DOHH2 (cell line): ENCODE measurements at regions not wholly inside any gene's neighbourhood (a gene's known extent, or its start where the extent isn't known, plus 50 kb on each side); places are given as distances from the start of the nearest gene placed in this dataset.

Experiments used
- H3F3A ChIP-seq: fragments of 200-600 bp; sonication (generic), shearing (Covaris generic); 2 replicates; pipeline ENCODE4 v1.6.0; 2016; ENCODE audit warnings: antibody characterized with exemption, mild to moderate bottlenecking; ENCODE audit not compliant: control insufficient read depth, insufficient read depth
- H3K27ac ChIP-seq: fragments of 200-600 bp; sonication (generic); 2 replicates; pipeline ENCODE4 v1.5.1; 2014; ENCODE audit warnings: low read depth, mild to moderate bottlenecking, low read length, moderate library complexity
- H3K27me3 ChIP-seq: fragments of 200-600 bp; sonication (generic); 2 replicates; pipeline ENCODE4 v1.6.1; 2014; ENCODE audit warnings: mild to moderate bottlenecking, low read length, mixed read lengths; ENCODE audit not compliant: control insufficient read depth
- H3K36me3 ChIP-seq: fragments of 200-600 bp; sonication (generic); 2 replicates; pipeline ENCODE4 v1.6.1; 2014; ENCODE audit warnings: mild to moderate bottlenecking, low read length, moderate library complexity, mixed read lengths; ENCODE audit not compliant: control insufficient read depth
- H3K4me1 ChIP-seq: fragments of 200-600 bp; sonication (generic); 2 replicates; pipeline ENCODE4 v1.6.1; 2014; ENCODE audit warnings: mild to moderate bottlenecking, low read length, mixed read lengths; ENCODE audit not compliant: control insufficient read depth
- H3K4me2 ChIP-seq: fragments of 200-600 bp; sonication (generic); 2 replicates; pipeline ENCODE4 v1.6.0; 2014; ENCODE audit warnings: mild to moderate bottlenecking, low read length, moderate library complexity
- H3K4me3 ChIP-seq: fragments of 200-600 bp; sonication (generic); 2 replicates; pipeline ENCODE4 v1.5.1; 2014; ENCODE audit warnings: mild to moderate bottlenecking, low read length, mixed read lengths
- H3K79me2 ChIP-seq: fragments of 200-600 bp; sonication (generic); 2 replicates; pipeline ENCODE4 v1.6.1; 2014; ENCODE audit warnings: mild to moderate bottlenecking, low read length, mixed read lengths; ENCODE audit not compliant: control insufficient read depth
- H3K9me2 ChIP-seq: fragments of 200-600 bp; sonication (generic); replicated peaks from 2 replicates; pipeline ENCODE4 v1.6.1; 2014; ENCODE audit warnings: mild to moderate bottlenecking, low read length, mixed read lengths; ENCODE audit not compliant: control insufficient read depth
- H3K9me3 ChIP-seq: fragments of 200-600 bp; sonication (generic); 2 replicates; pipeline ENCODE4 v1.6.1; 2014; ENCODE audit warnings: antibody characterized with exemption, low read length, mixed read lengths; ENCODE audit not compliant: control insufficient read depth, insufficient read depth
- H4K20me1 ChIP-seq: fragments of 200-600 bp; sonication (generic); 2 replicates; pipeline ENCODE4 v1.6.0; 2014; ENCODE audit warnings: low read depth, mild to moderate bottlenecking, antibody characterized with exemption, low read length, moderate library complexity; ENCODE audit not compliant: control insufficient read depth, insufficient read depth
- CTCF ChIP-seq: fragments of 200-600 bp; sonication (generic); IDR thresholded peaks from one replicate; pipeline ENCODE4 v1.5.1; 2014; ENCODE audit warnings: antibody characterized with exemption, mild to moderate bottlenecking, low read depth, low read length; ENCODE audit not compliant: poor library complexity, severe bottlenecking
- EZH2phosphoT487 ChIP-seq: fragments of 200-600 bp; sonication (generic); IDR thresholded peaks from 2 replicates; pipeline ENCODE4 v1.6.1; 2017; ENCODE audit warnings: borderline replicate concordance, mild to moderate bottlenecking, antibody characterized with exemption, low read length, moderate library complexity, mixed read lengths

DNA sequence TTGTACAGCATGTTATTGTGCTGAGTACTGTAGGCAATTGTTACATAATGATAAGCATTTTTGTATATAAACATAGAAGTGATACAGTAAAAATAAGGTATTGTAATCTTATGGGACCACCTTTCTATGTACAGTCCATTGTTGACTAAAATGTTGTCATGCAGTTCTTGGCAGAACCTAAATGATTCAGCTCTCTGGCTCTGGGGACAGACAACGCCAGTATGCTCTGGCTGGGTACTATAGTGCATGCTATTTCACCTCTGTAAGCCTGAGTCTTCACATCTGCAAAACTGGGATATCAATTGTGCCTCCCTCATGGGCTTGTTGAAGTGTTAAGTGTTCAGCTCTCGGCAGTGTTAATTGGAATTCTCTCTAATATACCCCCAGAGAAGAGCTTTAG, 674.3 kb downstream of the INHBA start:
- H3K4me2 ChIP-seq: no peak overlapping the region
- no peak overlapping the region for H3K27ac ChIP-seq
- 0 out of 2 replicates have a peak, but pooled peaks cover 2% of the 10 kb centered on the region for H3K4me1 ChIP-seq
- TF ChIP-seq EZH2phosphoT487 (no peak), CTCF (no peak)
- H3K9me3 ChIP-seq: no peaks in the 10 kb centered on the region
- no peaks in the 10 kb centered on the region for H4K20me1 ChIP-seq
- H3F3A ChIP-seq: no peaks in the 10 kb centered on the region
- no peak overlapping the region for H3K4me3 ChIP-seq
- H3K27me3 ChIP-seq: no peaks in the 10 kb centered on the region
- no peaks in the 10 kb centered on the region for H3K36me3 ChIP-seq
- H3K9me2 ChIP-seq: no peaks in the 10 kb centered on the region; the same call in 1 of the 2 replicates
- H3K79me2 ChIP-seq: no peaks in the 10 kb centered on the region

DNA sequence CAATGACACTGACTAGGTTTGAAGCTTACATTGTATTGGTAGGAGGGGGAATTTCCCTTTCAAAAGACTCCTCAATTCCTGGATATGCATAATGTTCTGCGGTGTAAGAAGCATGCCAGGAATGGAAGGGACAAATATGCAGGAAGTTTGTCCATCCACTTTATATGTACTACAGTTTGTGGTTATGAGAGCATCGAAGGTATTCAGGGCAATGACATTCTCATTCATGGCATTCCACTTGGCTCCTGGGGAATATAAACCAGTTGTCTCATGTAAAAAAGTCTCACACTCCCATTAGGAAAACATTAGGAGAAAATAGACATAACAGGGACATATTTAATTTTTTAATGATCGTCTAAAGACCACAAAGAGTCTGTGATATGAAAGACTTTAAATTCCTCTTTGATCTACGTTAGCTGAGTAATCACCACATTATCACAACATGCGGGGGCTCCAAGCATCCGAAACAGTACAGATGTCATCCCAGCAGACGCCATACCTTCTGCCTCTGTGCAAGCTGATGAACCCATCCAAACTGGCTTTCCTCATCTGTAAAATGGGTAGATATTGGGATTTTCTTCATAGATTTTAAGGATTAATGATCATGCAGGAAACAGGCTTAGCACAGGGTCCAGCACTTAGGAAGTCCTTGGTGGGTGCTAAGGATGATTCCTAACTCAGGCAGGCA, 675.3 kb downstream of the INHBA start:
- H4K20me1 ChIP-seq: no peaks in the 10 kb centered on the region
- no peaks in the 10 kb centered on the region for H3F3A ChIP-seq
- H3K9me2 ChIP-seq: no peaks in the 10 kb centered on the region; the same call in 1 of the 2 replicates
- H3K36me3 ChIP-seq: no peaks in the 10 kb centered on the region
- H3K4me3 ChIP-seq: no peak overlapping the region
- no peaks in the 10 kb centered on the region for H3K9me3 ChIP-seq
- H3K27ac ChIP-seq: no peak overlapping the region
- TF ChIP-seq CTCF (no peak), EZH2phosphoT487 (no peak)
- H3K4me2 ChIP-seq: no peak overlapping the region
- no peaks in the 10 kb centered on the region for H3K4me1 ChIP-seq
- no peaks in the 10 kb centered on the region for H3K79me2 ChIP-seq
- H3K27me3 ChIP-seq: no peaks in the 10 kb centered on the region

DNA sequence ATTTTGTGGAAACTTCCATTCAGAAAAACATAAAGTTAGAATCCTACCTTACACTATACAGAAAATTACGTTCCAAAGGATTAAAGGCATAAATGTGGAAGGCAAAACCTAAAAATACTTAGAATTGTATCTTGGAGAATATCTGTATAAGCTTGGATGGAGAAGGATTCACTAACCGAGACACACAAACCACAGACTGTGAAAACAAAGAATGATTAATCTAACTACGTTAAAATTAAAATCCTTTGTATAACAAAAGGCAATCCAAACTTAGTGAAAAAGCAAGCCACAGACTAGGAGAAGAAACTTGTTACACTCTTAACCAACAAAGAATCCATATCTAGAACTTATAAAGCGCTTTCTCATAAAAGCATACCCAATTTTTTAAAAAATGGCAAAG, 678.8 kb downstream of the INHBA start:
- TF ChIP-seq EZH2phosphoT487 (no peak), CTCF (no peak)
- H3F3A ChIP-seq: no peaks in the 10 kb centered on the region
- H3K4me1 ChIP-seq: no peaks in the 10 kb centered on the region

More for the DNA sequence above, 678.8 kb downstream of the INHBA start:
- Histone ChIP-seq H3K27me3 (no peaks in the 10 kb centered on the region), H3K36me3 (no peaks in the 10 kb centered on the region), H3K4me3 (no peak overlapping the region), H3K9me2 (no peaks in the 10 kb centered on the region), H4K20me1 (no peaks in the 10 kb centered on the region), H3K9me3 (no peaks in the 10 kb centered on the region), H3K79me2 (no peaks in the 10 kb centered on the region), H3K4me2 (no peak overlapping the region), H3K27ac (no peak overlapping the region)
